Endothelial cell of umbilical vein (primary cell): ENCODE measurements at regions not wholly inside any gene's neighbourhood (a gene's known extent, or its start where the extent isn't known, plus 50 kb on each side); places are given as distances from the start of the nearest gene placed in this dataset.

Source experiments
- BruUV-seq: library from RNA; stranded (reverse); fragments of 400-500 nt; replicated peaks from 2 replicates; lab custom pipeline; 2021; lab: Mats Ljungman, UMichigan
- CTCF ChIA-PET: fragments of 300-600, 350-600 bp; sonication (Branson Sonifier 250); formaldehyde crosslinking; loops from one replicate; lab custom pipeline; 2021; ENCODE audit warnings: antibody characterized with exemption, inconsistent platforms; lab: Charles Lee
- POLR2A ChIA-PET: fragments of 300-600, 350-600 bp; sonication (Branson Sonifier 250); formaldehyde crosslinking; loops from one replicate; lab custom pipeline; 2021; ENCODE audit warnings: antibody characterized with exemption, inconsistent platforms; lab: Charles Lee
- DNase-seq: peaks from one replicate; pipeline ENCODE4 v3.0.0-alpha.2; 2011; ENCODE audit warnings: low read depth, low spot score
- FAIRE-seq: peaks from 2 replicates; lab custom pipeline; 2011; peaks lifted over from hg19 to GRCh38; lab: Jason Lieb, UNC
- H2AFZ ChIP-seq: 2 replicates; pipeline ENCODE4 v1.6.0; 2012; ENCODE audit warnings: low read depth, low read length, control low read depth, inconsistent platforms
- H3K27ac ChIP-seq: 2 replicates; pipeline ENCODE4 v1.5.1; 2011; ENCODE audit warnings: low read depth, mild to moderate bottlenecking, control low read depth, low read length, moderate library complexity; ENCODE audit not compliant: insufficient read depth
- H3K27me3 ChIP-seq, 2 experiments: 2 replicates each; pipeline versions ENCODE4 v1.6.0 to v1.6.1; 2011; ENCODE audit warnings: low read length in 2 of 2, mixed read lengths in 1 of 2; ENCODE audit not compliant: control insufficient read depth in 2 of 2, insufficient read depth in 2 of 2
- H3K36me3 ChIP-seq, 2 experiments: 2 replicates in 1 of 2; 3 replicates in 1 of 2; pipeline ENCODE4 v1.5.1; 2011; ENCODE audit warnings: low read length in 2 of 2, mild to moderate bottlenecking in 1 of 2, moderate library complexity in 1 of 2; ENCODE audit not compliant: control insufficient read depth in 2 of 2, insufficient read depth in 2 of 2; ENCODE audit errors: extremely low read depth in 1 of 2
- H3K4me1 ChIP-seq: 3 replicates; pipeline ENCODE4 v1.5.1; 2011; ENCODE audit warnings: mild to moderate bottlenecking, low read length; ENCODE audit not compliant: control insufficient read depth, insufficient read depth; ENCODE audit errors: extremely low read depth
- H3K4me2 ChIP-seq: 2 replicates; pipeline ENCODE4 v1.6.1; 2011; ENCODE audit warnings: low read length, control low read depth, mixed read lengths; ENCODE audit not compliant: insufficient read depth
- H3K4me3 ChIP-seq, 3 experiments: fragments of 200-600 bp in 1 of 3; sonication (generic), shearing (Covaris generic) in 1 of 3; replicated peaks in 1 of 3; 2 replicates each; pipeline ENCODE4 v1.5.1; 2011 to 2016; ENCODE audit warnings: control low read depth in 3 of 3, low read length in 3 of 3, mild to moderate bottlenecking in 2 of 3, inconsistent platforms in 1 of 3, low read depth in 1 of 3, moderate library complexity in 1 of 3; ENCODE audit not compliant: insufficient read depth in 1 of 3
- H3K79me2 ChIP-seq: 2 replicates; pipeline ENCODE4 v1.6.0; 2012; ENCODE audit warnings: low read length, inconsistent platforms; ENCODE audit not compliant: control insufficient read depth, insufficient read depth
- H3K9ac ChIP-seq: replicated peaks from 2 replicates; pipeline ENCODE3; 2011; ENCODE audit warnings: low read length, control low read depth; ENCODE audit not compliant: insufficient read depth; ENCODE audit errors: extremely low read depth
- H3K9me1 ChIP-seq: replicated peaks from 3 replicates; pipeline ENCODE4 v1.6.0; 2011; ENCODE audit warnings: mild to moderate bottlenecking, low read length; ENCODE audit not compliant: control insufficient read depth, insufficient read depth; ENCODE audit errors: extremely low read depth
- H3K9me3 ChIP-seq: replicated peaks from 2 replicates; pipeline ENCODE4 v1.5.1; 2012; ENCODE audit warnings: low read length, inconsistent platforms; ENCODE audit not compliant: control insufficient read depth, insufficient read depth
- H4K20me1 ChIP-seq: replicated peaks from 2 replicates; pipeline ENCODE3; 2011; ENCODE audit warnings: mild to moderate bottlenecking, low read length; ENCODE audit not compliant: control insufficient read depth, insufficient read depth; ENCODE audit errors: extremely low read depth
- CTCF ChIP-seq, 2 donors: IDR thresholded peaks; 1 replicate in 1 of 2; 2 replicates in 1 of 2; pipeline ENCODE4 v1.5.1; 2011; ENCODE audit warnings: low read length in 2 of 2, mild to moderate bottlenecking in 2 of 2, moderate library complexity in 2 of 2, control low read depth in 1 of 2, inconsistent platforms in 1 of 2, low read depth in 1 of 2; ENCODE audit not compliant: insufficient read depth in 1 of 2; ENCODE audit errors: extremely low read depth in 1 of 2
- EZH2 ChIP-seq: IDR thresholded peaks from 2 replicates; pipeline ENCODE4 v1.6.1; 2012; ENCODE audit warnings: borderline replicate concordance, low read depth, mild to moderate bottlenecking, moderate library complexity, low read length, inconsistent platforms; ENCODE audit not compliant: severe bottlenecking
- FOS ChIP-seq: IDR thresholded peaks from 2 replicates; pipeline ENCODE4 v1.6.1; 2011; ENCODE audit warnings: mild to moderate bottlenecking, low read length, moderate library complexity, borderline replicate concordance; ENCODE audit not compliant: insufficient read depth
- GATA2 ChIP-seq: IDR thresholded peaks from 2 replicates; pipeline ENCODE4 v1.7.0; 2011; ENCODE audit warnings: low read depth, mild to moderate bottlenecking, moderate library complexity, mixed read lengths, low read length; ENCODE audit not compliant: insufficient read length, insufficient read depth
- JUN ChIP-seq: IDR thresholded peaks from 2 replicates; pipeline ENCODE4 v1.6.1; 2011; ENCODE audit warnings: borderline replicate concordance, low read depth; ENCODE audit not compliant: insufficient read length, insufficient read depth
- MAX ChIP-seq: IDR thresholded peaks from 2 replicates; pipeline ENCODE4 v1.6.1; 2011; ENCODE audit not compliant: insufficient read depth, insufficient read length
- MYC ChIP-seq: IDR thresholded peaks from one replicate; pipeline ENCODE4 v1.6.1; 2011; ENCODE audit warnings: mild to moderate bottlenecking, low read depth, low read length
- POLR2A ChIP-seq: IDR thresholded peaks from 2 replicates; pipeline ENCODE4 v1.6.1; 2012; ENCODE audit warnings: low read depth, mild to moderate bottlenecking, control low read depth, low read length
- POLR2AphosphoS5 ChIP-seq: IDR thresholded peaks from 2 replicates; pipeline ENCODE4 v1.6.1; 2012; ENCODE audit warnings: low read depth, mild to moderate bottlenecking, control low read depth, low read length, moderate library complexity; ENCODE audit not compliant: insufficient read depth
- dilution Hi-C: fragments of 300-500 bp; cut with MboI; formaldehyde crosslinking; loops from one replicate; pipeline ENCODE4 v1.15.0; 2019; ENCODE audit warnings: low sequenced_read_pairs; ENCODE audit not compliant: extremely low pct_ligation_motif_present
- intact Hi-C: fragments of 100-400 bp; cut with micrococcal nuclease; formaldehyde crosslinking; loops from one replicate; pipeline ENCODE4 v1.10.0; 2022

DNA sequence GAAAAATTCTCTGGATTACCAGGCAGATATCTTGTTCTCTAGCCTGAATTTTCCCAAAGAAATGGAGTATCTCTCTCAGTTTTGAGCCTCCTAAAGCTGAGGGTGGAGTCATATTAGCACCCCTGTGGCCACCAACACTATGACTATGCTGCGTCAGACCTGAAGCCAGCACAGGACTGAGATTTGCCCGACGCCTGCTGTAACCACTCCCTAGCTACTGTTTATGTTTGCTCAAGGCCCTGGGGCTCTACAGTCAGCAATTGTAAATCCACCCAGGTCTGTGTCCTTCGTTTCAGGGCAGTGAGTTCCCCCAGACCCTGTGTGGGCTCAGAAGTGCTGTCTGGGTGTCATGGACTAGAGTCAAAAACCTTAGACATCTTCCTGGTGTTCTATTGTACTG lies 61.4 kb downstream of the ZXDA start:
- Histone ChIP-seq H3K4me3 (no peak overlapping the region), H3K4me2 (no peak overlapping the region), H3K36me3 (no peaks in the 10 kb centered on the region), H3K9me3 (no peaks in the 10 kb centered on the region), H3K9ac (no peak overlapping the region), H3K27me3 (no peaks in the 10 kb centered on the region), H3K4me1 (no peaks in the 10 kb centered on the region), H3K27ac (no peak overlapping the region), H2AFZ (no peak overlapping the region), H4K20me1 (no peaks in the 10 kb centered on the region), H3K79me2 (no peaks in the 10 kb centered on the region), H3K9me1 (no peaks in the 10 kb centered on the region)
- no TSS peak for BruUV-seq
- ChIA-PET CTCF (no interaction called here), POLR2A (no interaction called here)
- intact Hi-C loops (no loop called here), dilution Hi-C loops (no loop called here)
- FAIRE-seq (peak; percentile 18), DNase-seq (no peak)
- TF ChIP-seq CTCF (IDR thresholded peaks at IDR 0.05; ENCODE audit: extremely low read depth in 1 of 2, insufficient read depth in 1 of 2, low read depth in 1 of 2, low read length in 2 of 2), result no peak
- no peak for TF ChIP-seq GATA2
- TF ChIP-seq POLR2A, result no peak
- no peak for TF ChIP-seq POLR2AphosphoS5
- no peak for TF ChIP-seq EZH2
- no peak for TF ChIP-seq MYC
- TF ChIP-seq MAX, result no peak
- TF ChIP-seq JUN, result no peak
- TF ChIP-seq FOS, result no peak
